H1 (cell line): ENCODE measurements at regions not wholly inside any gene's neighbourhood (a gene's known extent, or its start where the extent isn't known, plus 50 kb on each side); places are given as distances from the start of the nearest gene placed in this dataset.

Experiments used
- CHD1 ChIP-seq: IDR thresholded peaks from 2 replicates; pipeline ENCODE4 v1.6.1; 2012; ENCODE audit warnings: low read depth, low read length, improper control_type of control experiment
- CHD2 ChIP-seq: IDR thresholded peaks from 2 replicates; pipeline ENCODE4 v1.6.1; 2012; ENCODE audit warnings: low read length, improper control_type of control experiment
- CTCF ChIP-seq, 3 experiments: IDR thresholded peaks; 1 replicate in 2 of 3; 2 replicates in 1 of 3; pipeline versions ENCODE4 v1.5.1 to v1.6.1; 2011; ENCODE audit warnings: low read length in 3 of 3, mild to moderate bottlenecking in 3 of 3, inconsistent platforms in 2 of 3, low read depth in 1 of 3, moderate library complexity in 1 of 3; ENCODE audit not compliant: insufficient read depth in 1 of 3; ENCODE audit errors: control extremely low read depth in 1 of 3
- EZH2 ChIP-seq: fragments of 200-600 bp; sonication (generic); IDR thresholded peaks from 2 replicates; pipeline ENCODE4 v1.7.1; 2012; ENCODE audit warnings: low read depth, mild to moderate bottlenecking, moderate library complexity, low read length, inconsistent platforms; ENCODE audit not compliant: severe bottlenecking
- MAX ChIP-seq: IDR thresholded peaks from 2 replicates; pipeline ENCODE4 v1.6.1; 2012; ENCODE audit warnings: inconsistent platforms
- NRF1 ChIP-seq: IDR thresholded peaks from 2 replicates; pipeline ENCODE4 v1.6.1; 2011; ENCODE audit warnings: mild to moderate bottlenecking, low read depth, low read length, improper control_type of control experiment
- POLR2A ChIP-seq, 2 experiments: IDR thresholded peaks; 1 replicate in 1 of 2; 2 replicates in 1 of 2; pipeline ENCODE4 v1.6.1; 2011; ENCODE audit warnings: low read depth in 2 of 2, low read length in 2 of 2, mild to moderate bottlenecking in 2 of 2; ENCODE audit errors: control extremely low read depth in 1 of 2
- POLR2AphosphoS5 ChIP-seq: IDR thresholded peaks from 2 replicates; pipeline ENCODE4 v1.6.1; 2011; ENCODE audit warnings: low read depth, low read length
- SIN3A ChIP-seq, 2 experiments: IDR thresholded peaks in 1 of 2; conservative IDR thresholded peaks in 1 of 2; 2 replicates each; pipeline ENCODE4 v1.6.1; 2011 to 2012; ENCODE audit warnings: low read length in 2 of 2, improper control_type of control experiment in 1 of 2, low read depth in 1 of 2, mild to moderate bottlenecking in 1 of 2
- SP1 ChIP-seq: IDR thresholded peaks from 2 replicates; pipeline ENCODE4 v1.6.1; 2011; ENCODE audit warnings: low read depth, low read length
- SUZ12 ChIP-seq: fragments of 200-600 bp; sonication (generic); IDR thresholded peaks from 2 replicates; pipeline ENCODE4 v1.6.1; 2012; ENCODE audit warnings: mild to moderate bottlenecking, inconsistent platforms, low read length, moderate library complexity, mixed read lengths
- TCF12 ChIP-seq: IDR thresholded peaks from 2 replicates; pipeline ENCODE4 v1.6.1; 2011; ENCODE audit warnings: low read depth, mild to moderate bottlenecking, low read length

DNA sequence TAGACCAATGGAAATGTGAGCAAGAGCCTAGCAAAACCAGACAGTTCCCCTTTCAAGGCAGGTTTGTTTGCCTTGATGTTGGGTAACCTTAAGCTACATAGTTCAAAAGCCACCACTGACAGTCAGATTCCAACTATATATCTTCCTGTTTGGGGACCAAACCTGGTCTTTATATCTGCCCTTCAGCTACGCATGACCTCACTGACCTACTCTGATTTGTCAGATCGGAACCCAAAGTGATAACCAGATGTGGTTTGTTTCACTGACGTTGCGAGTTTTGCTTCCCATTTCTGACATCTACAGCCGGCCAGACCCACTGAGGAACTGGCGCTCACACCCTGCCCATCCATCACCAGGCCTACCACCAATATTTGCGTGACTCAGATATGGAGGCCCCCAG lies 361.1 kb upstream of the CHRM3 start:
- TF ChIP-seq SP1 (no peak), SUZ12 (no peak), TCF12 (no peak), POLR2A (IDR thresholded peaks at IDR 0.05; ENCODE audit: control extremely low read depth in 1 of 2, low read depth in 2 of 2, low read length in 2 of 2) (no peak), CTCF (IDR thresholded peaks at IDR 0.05; ENCODE audit: control extremely low read depth in 1 of 3, insufficient read depth in 1 of 3, low read depth in 1 of 3, low read length in 3 of 3) (no peak), MAX (no peak), EZH2 (no peak), NRF1 (no peak), SIN3A (conservative IDR thresholded peaks at IDR 0.05 in 1 of 2, IDR thresholded peaks at IDR 0.05 in 1 of 2; ENCODE audit: low read depth in 1 of 2, low read length in 2 of 2) (no peak), POLR2AphosphoS5 (no peak), CHD2 (no peak), CHD1 (no peak)
